Heart right ventricle (tissue), 16 donors: ENCODE measurements at regions not wholly inside any gene's neighbourhood (a gene's known extent, or its start where the extent isn't known, plus 50 kb on each side); places are given as distances from the start of the nearest gene placed in this dataset.

Source experiments
- ATAC-seq, 8 donors: fragments of 200-7000 bp; cut with Tn5 transposase; one replicate each; pipeline ENCODE4 v1.9.1; 2020; ENCODE audit warnings: mild to moderate bottlenecking in 8 of 8, moderate library complexity in 8 of 8, moderate number of reproducible peaks in 1 of 8
- DNase-seq, 2 donors: peaks; one replicate each; pipeline ENCODE4 v3.0.0-alpha.2; 2020
- H3K27ac ChIP-seq, 10 donors: fragments of 200-600 bp; sonication (generic) in 2 of 10; one replicate each; pipeline versions ENCODE4 v1.5.0 to v1.8.0; 2020 to 2022; ENCODE audit warnings: mild to moderate bottlenecking in 3 of 10
- H3K27me3 ChIP-seq, 7 donors: fragments of 200-600 bp; one replicate each; pipeline ENCODE4 v1.8.0; 2021 to 2022; ENCODE audit warnings: mild to moderate bottlenecking in 2 of 7
- H3K36me3 ChIP-seq, 9 donors: fragments of 200-600 bp; sonication (generic) in 1 of 9; one replicate each; pipeline versions ENCODE4 v1.5.0 to v1.8.0; 2020 to 2022; ENCODE audit warnings: mild to moderate bottlenecking in 2 of 9
- H3K4me1 ChIP-seq, 9 donors: fragments of 200-600 bp; sonication (generic) in 1 of 9; one replicate each; pipeline versions ENCODE4 v1.5.0 to v1.8.0; 2020 to 2022; ENCODE audit warnings: mild to moderate bottlenecking in 4 of 9
- H3K4me3 ChIP-seq, 10 donors: fragments of 200-600 bp; sonication (generic) in 2 of 10; one replicate each; pipeline versions ENCODE4 v1.5.0 to v1.8.0; 2020 to 2022; ENCODE audit warnings: mild to moderate bottlenecking in 7 of 10, moderate library complexity in 2 of 10
- H3K9me3 ChIP-seq, 11 donors: fragments of 200-600 bp in 10 of 11; sonication (generic) in 2 of 11; one replicate each; pipeline versions ENCODE4 v1.5.0 to v1.8.0; 2013 to 2022; ENCODE audit warnings: mild to moderate bottlenecking in 2 of 11, control low read depth in 1 of 11, moderate library complexity in 1 of 11
- WGBS, 2 donors: extraction: QIAGEN DNeasy Blood & Tissue Kit; methylation state at CpG; one replicate each; pipeline ENCODE4 v1.1.7; 2013; ENCODE audit warnings: inconsistent platforms in 1 of 2; 5-methylcytosine and 5-hydroxymethylcytosine counted together
- intact Hi-C, 10 donors: fragments of 100-400 bp; cut with DNase I; formaldehyde crosslinking; loops; one replicate each; pipeline versions ENCODE4 v1.11.1 to v1.14.2; 2022
- TF ChIP-seq, protein P1 (sequence below), 9 donors: fragments of 200-600 bp; sonication (generic) in 2 of 9; IDR thresholded peaks; one replicate each; pipeline versions ENCODE4 v1.5.0 to v1.8.0; 2021 to 2022; ENCODE audit warnings: antibody characterized with exemption in 9 of 9, mild to moderate bottlenecking in 5 of 9, moderate library complexity in 1 of 9
- donor health status: Arrhythmogenic right ventricular cardiomyopathy.
- donor health status: ischemic (EF 13 %, LVEDD 7.1; RV severe dilation, severe dysfunction).
- donor health status: healthy with polysubstance abuse.
- donor health status: DM: no; HTN: yes; CAD: no.
- donor health status: DM: no; HTN: no; CAD: no.
- donor health status: ischemic (EF 25% LVEDD 6.9; RV normal size, moderate dysfunction).
- donor health status: ischemic (EF 25% LVEDD 5.7; RV mildly dilated, moderate dysfunction).
- donor health status: healthy.
- donor health status: DM: yes; HTN: yes; CAD: no.
- donor health status: Ischemic cardiomyopathy.
- donor health status: ischemic (EF 35%, LVEDD 5.7; RV mildly dilated, moderate dysfunction).
- donor health status: nonischemic (EF 11% LVEDD 7.7; RV severe dilation, severe dysfunction).
- donor health status: DM: yes; HTN: yes; CAD: no.
- donor health status: PGD.
- donor health status: ischemic (EF 29% LVEDD 5.4; RV normal size, mild dysfunction).
- donor health status: nonischemic (EF 23%, LVEDD 6.1; RV moderate dilation, normal function).

DNA sequence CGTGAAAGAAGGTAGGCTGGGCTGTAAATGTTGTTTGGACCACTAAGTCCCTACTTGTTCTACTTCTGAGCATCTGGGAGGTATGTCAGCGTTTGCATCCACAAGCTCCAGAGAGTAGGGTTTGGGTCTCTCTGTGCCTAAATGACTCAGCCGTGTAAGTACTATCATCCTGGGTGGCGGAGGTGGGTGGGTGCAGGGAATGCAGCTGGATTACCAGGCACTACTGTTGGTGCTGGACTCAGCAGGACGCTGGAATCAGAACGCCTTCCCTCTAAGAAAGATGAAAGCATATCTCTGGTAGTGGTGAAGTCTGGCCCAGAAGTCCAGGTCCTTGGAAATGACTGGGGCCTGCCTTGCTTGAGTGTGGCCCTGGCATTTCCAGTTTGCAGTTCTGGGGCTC lies 289.7 kb downstream of the PCNX1 start:
- TF ChIP-seq, protein P1, sequence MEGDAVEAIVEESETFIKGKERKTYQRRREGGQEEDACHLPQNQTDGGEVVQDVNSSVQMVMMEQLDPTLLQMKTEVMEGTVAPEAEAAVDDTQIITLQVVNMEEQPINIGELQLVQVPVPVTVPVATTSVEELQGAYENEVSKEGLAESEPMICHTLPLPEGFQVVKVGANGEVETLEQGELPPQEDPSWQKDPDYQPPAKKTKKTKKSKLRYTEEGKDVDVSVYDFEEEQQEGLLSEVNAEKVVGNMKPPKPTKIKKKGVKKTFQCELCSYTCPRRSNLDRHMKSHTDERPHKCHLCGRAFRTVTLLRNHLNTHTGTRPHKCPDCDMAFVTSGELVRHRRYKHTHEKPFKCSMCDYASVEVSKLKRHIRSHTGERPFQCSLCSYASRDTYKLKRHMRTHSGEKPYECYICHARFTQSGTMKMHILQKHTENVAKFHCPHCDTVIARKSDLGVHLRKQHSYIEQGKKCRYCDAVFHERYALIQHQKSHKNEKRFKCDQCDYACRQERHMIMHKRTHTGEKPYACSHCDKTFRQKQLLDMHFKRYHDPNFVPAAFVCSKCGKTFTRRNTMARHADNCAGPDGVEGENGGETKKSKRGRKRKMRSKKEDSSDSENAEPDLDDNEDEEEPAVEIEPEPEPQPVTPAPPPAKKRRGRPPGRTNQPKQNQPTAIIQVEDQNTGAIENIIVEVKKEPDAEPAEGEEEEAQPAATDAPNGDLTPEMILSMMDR (IDR thresholded peaks at IDR 0.05), result no peak
- intact Hi-C loops, result no loop called here
- Histone ChIP-seq H3K36me3 (no peaks in the 10 kb centered on the region), H3K4me3 (no peak overlapping the region), H3K27me3 (no peaks in the 10 kb centered on the region), H3K4me1 (no peaks in the 10 kb centered on the region), H3K27ac (no peak overlapping the region), H3K9me3 (no peaks in the 10 kb centered on the region)
- 81 to 82% methylated on average over 6 of the region's 6 CpGs for WGBS, 2 donors
- DNase-seq, result no peak
- no peak for ATAC-seq

DNA sequence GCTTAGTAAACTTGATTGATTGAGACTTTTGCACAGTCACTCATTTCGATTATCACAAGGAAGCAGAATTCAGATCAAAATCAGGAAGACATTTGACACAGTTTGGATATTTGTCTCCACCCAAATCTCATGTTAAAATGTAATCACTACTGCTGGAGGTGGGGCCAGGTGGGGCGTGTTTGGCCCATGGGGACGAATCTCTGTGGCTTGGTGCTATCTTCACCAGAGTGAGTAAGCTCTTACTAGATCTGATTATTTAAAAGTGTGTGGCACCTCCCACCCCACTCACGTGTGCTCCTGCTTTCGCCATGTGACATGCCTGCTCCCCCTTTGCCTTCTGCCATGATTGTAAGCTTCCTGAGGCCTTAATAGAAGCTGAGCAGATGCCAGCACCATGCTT lies 291.4 kb downstream of the PCNX1 start:
- TF ChIP-seq, protein P1 (IDR thresholded peaks at IDR 0.05), result no peak
- peaks cover 0 to 3% (median 0%) of the 10 kb centered on the region in 7 donors for H3K27me3 ChIP-seq
- WGBS, 2 donors, result 80 to 84% methylated on average over 5 of the region's 5 CpGs
- H3K4me1 ChIP-seq, result no peaks in the 10 kb centered on the region
- no peak overlapping the region for H3K27ac ChIP-seq
- intact Hi-C loops, result no loop called here
- H3K4me3 ChIP-seq, result no peak overlapping the region
- H3K9me3 ChIP-seq, result no peaks in the 10 kb centered on the region
- no peak for DNase-seq
- H3K36me3 ChIP-seq, result no peaks in the 10 kb centered on the region
- ATAC-seq, result no peak

DNA sequence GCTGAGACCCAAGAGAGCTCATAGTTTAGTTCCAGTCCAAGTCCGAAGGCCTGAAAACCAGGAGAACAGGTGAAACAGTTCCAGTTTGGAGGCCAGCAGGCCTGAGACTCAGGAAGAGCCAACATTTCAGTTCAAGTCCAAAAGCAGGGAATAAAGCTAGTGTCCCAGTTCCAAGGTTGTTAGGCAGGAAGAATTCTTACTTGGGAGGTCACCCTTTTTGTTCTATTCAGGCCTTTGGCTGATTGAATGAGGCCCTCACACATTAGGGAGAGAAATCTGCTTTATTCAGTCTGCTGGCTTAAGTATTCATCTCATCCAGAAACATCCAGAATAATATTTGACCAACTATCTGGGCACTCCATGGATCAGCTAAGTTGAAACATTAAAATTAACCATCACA lies 294.6 kb downstream of the PCNX1 start:
- ATAC-seq (no peak), DNase-seq (no peak)
- TF ChIP-seq, protein P1 (IDR thresholded peaks at IDR 0.05), result no peak
- intact Hi-C loops, result no loop called here
- no peak overlapping the region for H3K27ac ChIP-seq
- H3K36me3 ChIP-seq, result no peaks in the 10 kb centered on the region
- no peak overlapping the region for H3K4me3 ChIP-seq
- peaks cover 0 to 6% (median 0%) of the 10 kb centered on the region in 9 donors for H3K4me1 ChIP-seq
- H3K9me3 ChIP-seq, result no peaks in the 10 kb centered on the region
- WGBS, 2 donors, result 98 to 100% methylated on average over 1 of the region's 1 CpG
- H3K27me3 ChIP-seq, result peaks cover 0 to 3% (median 0%) of the 10 kb centered on the region in 7 donors

DNA sequence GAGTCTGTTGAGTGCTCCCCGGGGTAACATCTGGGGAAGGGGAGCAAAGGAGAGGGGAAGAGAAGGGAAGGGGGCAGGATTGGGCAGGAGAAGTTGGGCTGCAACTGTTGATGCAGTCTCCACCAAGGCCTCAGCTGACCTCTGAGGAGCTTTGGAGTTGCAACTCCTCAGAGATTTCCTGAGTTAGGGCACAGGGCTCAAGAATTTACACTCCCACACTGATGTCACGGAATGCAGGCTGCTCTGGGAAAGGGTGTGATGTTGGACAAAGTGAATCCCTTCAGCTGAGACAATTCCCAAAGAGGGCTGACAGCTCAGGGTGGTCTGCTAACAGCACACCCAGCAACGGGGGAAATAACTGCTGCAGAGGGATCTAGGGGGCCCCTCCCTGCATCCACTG lies 295.6 kb downstream of the PCNX1 start:
- DNase-seq (no peak), ATAC-seq (no peak)
- intact Hi-C loops, result no loop called here
- Histone ChIP-seq H3K4me3 (no peak overlapping the region), H3K4me1 (peaks cover 0 to 15% (median 0%) of the 10 kb centered on the region in 9 donors), H3K27ac (no peak overlapping the region), H3K9me3 (no peaks in the 10 kb centered on the region), H3K27me3 (peaks cover 0 to 3% (median 0%) of the 10 kb centered on the region in 7 donors), H3K36me3 (no peaks in the 10 kb centered on the region)
- 57 to 64% methylated on average over 3 of the region's 3 CpGs for WGBS, 2 donors
- TF ChIP-seq, protein P1 (IDR thresholded peaks at IDR 0.05), result no peak
